ENCODE measurements at regions not wholly inside any gene's neighbourhood (a gene's known extent, or its start where the extent isn't known, plus 50 kb on each side); places are given as distances from the start of the nearest gene placed in this dataset.

DNA sequence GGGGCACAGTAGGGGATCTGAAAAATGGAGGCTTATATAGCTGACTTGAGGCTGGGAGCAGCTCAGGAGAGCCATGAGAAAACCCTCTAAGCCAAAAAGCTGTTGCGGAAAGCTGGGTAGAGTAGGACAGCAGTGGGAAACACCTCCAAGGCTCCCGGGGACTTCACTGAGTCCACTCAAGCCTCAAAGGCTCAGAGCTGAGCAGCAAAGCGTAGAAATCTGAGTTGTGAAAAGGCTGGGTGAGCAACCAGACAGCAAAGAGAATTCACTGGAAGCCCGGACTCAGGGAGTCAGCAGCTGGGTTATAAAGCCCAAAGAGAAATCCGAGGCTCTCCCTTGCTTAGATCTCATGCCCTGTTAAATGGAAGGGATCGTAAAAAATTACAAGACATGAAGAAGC lies 905.0 kb downstream of the EFNB2 start:
- no peak overlapping the region for H3K9ac ChIP-seq (ENCODE audit: low read length)
- H3K27ac ChIP-seq (ENCODE audit: low read length) = no peak overlapping the region
- no peaks in the 10 kb centered on the region for H3K79me2 ChIP-seq (ENCODE audit: low read length)
- H4K20me1 ChIP-seq (ENCODE audit: insufficient read depth, low read length) = no peaks in the 10 kb centered on the region
- TF ChIP-seq, protein P1, sequence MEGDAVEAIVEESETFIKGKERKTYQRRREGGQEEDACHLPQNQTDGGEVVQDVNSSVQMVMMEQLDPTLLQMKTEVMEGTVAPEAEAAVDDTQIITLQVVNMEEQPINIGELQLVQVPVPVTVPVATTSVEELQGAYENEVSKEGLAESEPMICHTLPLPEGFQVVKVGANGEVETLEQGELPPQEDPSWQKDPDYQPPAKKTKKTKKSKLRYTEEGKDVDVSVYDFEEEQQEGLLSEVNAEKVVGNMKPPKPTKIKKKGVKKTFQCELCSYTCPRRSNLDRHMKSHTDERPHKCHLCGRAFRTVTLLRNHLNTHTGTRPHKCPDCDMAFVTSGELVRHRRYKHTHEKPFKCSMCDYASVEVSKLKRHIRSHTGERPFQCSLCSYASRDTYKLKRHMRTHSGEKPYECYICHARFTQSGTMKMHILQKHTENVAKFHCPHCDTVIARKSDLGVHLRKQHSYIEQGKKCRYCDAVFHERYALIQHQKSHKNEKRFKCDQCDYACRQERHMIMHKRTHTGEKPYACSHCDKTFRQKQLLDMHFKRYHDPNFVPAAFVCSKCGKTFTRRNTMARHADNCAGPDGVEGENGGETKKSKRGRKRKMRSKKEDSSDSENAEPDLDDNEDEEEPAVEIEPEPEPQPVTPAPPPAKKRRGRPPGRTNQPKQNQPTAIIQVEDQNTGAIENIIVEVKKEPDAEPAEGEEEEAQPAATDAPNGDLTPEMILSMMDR (IDR thresholded peaks at IDR 0.05; ENCODE audit: low read depth, low read length) = no peak
- no peak for TF ChIP-seq EZH2phosphoT487 (IDR thresholded peaks at IDR 0.05; ENCODE audit: low read depth)
- no peak overlapping the region for H3K4me2 ChIP-seq (ENCODE audit: low read length)
- H3K36me3 ChIP-seq (replicated peaks; ENCODE audit: low read depth, low read length) = no peaks in the 10 kb centered on the region
- no peaks in the 10 kb centered on the region for H3K9me3 ChIP-seq (ENCODE audit: insufficient read depth, low read length)
- no peaks in the 10 kb centered on the region for H3K27me3 ChIP-seq (ENCODE audit: low read depth, low read length)
- H3K4me1 ChIP-seq (ENCODE audit: low read length) = no peaks in the 10 kb centered on the region
- no peak overlapping the region for H3K4me3 ChIP-seq (ENCODE audit: low read length)
- no peak overlapping the region for H2AFZ ChIP-seq (ENCODE audit: low read depth, low read length)

DNA sequence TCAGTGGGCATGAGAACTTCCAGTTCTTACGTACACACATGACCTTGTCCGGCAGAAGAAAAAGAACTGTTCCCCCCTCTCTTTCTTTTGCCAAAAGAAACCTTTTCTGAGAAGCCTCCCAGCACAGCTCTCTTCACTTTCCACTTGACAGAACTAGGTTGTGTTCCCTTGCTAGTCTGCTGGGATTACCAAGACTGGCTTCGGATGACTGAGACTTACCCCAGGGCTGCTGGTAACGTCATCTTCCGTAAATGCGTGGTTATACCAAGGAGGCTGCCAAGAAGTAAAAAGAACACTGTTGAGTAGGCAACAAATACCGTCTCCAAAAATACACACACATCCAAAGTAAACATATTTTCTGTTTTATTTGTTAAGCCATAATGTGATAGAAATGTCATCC lies 908.2 kb downstream of the EFNB2 start:
- Histone ChIP-seq H3K27me3 (ENCODE audit: low read depth, low read length) (no peaks in the 10 kb centered on the region), H3K9me3 (ENCODE audit: insufficient read depth, low read length) (no peaks in the 10 kb centered on the region), H4K20me1 (ENCODE audit: insufficient read depth, low read length) (no peaks in the 10 kb centered on the region), H3K4me1 (ENCODE audit: low read length) (no peaks in the 10 kb centered on the region), H2AFZ (ENCODE audit: low read depth, low read length) (no peak overlapping the region), H3K4me3 (ENCODE audit: low read length) (no peak overlapping the region), H3K9ac (ENCODE audit: low read length) (no peak overlapping the region), H3K36me3 (replicated peaks; ENCODE audit: low read depth, low read length) (no peaks in the 10 kb centered on the region), H3K79me2 (ENCODE audit: low read length) (no peaks in the 10 kb centered on the region), H3K4me2 (ENCODE audit: low read length) (no peak overlapping the region), H3K27ac (ENCODE audit: low read length) (no peak overlapping the region)
- TF ChIP-seq, protein P1 (IDR thresholded peaks at IDR 0.05; ENCODE audit: low read depth, low read length) = no peak
- no peak for TF ChIP-seq EZH2phosphoT487 (IDR thresholded peaks at IDR 0.05; ENCODE audit: low read depth)

DNA sequence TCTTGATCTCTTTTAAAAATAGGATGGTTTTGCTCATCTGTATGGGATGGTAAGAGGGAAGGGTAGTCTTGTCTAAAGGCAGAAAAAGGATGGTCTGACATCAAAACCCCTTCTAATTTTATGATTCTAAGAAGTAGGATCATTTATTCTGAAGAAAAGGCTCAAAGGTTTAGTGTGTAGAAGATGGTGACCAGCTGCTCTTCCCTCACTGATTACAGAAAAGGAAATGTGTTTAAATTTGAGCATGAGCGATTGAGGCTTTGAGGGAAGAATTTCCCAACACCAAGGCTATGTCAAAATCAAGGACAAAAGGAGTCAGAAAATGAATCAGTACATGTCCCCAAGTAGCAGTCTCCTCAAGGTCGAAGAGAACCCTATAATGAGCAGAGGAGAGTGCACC lies 909.8 kb downstream of the EFNB2 start:
- Histone ChIP-seq H4K20me1 (ENCODE audit: insufficient read depth, low read length) (no peaks in the 10 kb centered on the region), H3K79me2 (ENCODE audit: low read length) (no peaks in the 10 kb centered on the region), H2AFZ (ENCODE audit: low read depth, low read length) (no peak overlapping the region), H3K27ac (ENCODE audit: low read length) (no peak overlapping the region), H3K9me3 (ENCODE audit: insufficient read depth, low read length) (no peaks in the 10 kb centered on the region), H3K36me3 (replicated peaks; ENCODE audit: low read depth, low read length) (no peaks in the 10 kb centered on the region), H3K27me3 (ENCODE audit: low read depth, low read length) (no peaks in the 10 kb centered on the region), H3K9ac (ENCODE audit: low read length) (no peak overlapping the region), H3K4me2 (ENCODE audit: low read length) (no peak overlapping the region), H3K4me1 (ENCODE audit: low read length) (no peaks in the 10 kb centered on the region), H3K4me3 (ENCODE audit: low read length) (no peak overlapping the region)
- TF ChIP-seq, protein P1 (IDR thresholded peaks at IDR 0.05; ENCODE audit: low read depth, low read length) = no peak
- no peak for TF ChIP-seq EZH2phosphoT487 (IDR thresholded peaks at IDR 0.05; ENCODE audit: low read depth)

DNA sequence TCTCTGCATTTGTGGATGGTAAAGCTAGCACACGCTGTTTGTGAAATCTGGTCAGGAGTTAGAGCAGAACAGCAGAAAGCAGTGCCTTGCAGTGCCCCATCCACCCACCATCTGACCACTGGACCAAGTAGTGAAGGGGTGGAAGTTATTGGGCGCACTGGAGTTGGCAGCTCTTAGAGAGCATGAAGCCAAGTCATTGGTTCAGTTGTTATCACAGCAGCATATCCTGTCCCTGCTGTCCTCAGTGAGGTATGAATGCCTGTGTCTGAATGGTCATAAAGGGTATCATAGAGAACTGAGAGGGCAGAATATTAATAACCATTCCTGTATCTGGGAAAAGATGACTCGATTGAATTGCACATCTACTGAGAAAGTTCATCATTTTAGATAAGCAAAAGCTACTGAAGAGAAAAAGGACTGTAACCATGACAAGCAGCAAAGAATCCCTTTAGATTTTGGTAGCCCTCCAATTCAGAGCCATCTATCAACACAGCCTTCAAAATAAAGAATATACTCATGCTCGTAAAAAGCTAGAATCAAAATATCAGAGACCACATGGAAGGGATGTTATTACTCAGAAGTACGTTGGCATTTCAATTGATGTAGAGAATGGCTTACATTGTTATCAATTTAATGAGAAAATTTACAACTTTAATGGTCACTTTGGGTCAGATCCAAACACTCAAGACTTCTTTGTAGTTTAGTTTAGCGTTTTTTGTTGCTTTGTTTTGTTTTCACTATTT lies 919.0 kb downstream of the EFNB2 start:
- H3K27ac ChIP-seq (ENCODE audit: low read length) = no peak overlapping the region
- H3K27me3 ChIP-seq (ENCODE audit: low read depth, low read length) = no peaks in the 10 kb centered on the region
- H4K20me1 ChIP-seq (ENCODE audit: insufficient read depth, low read length) = no peaks in the 10 kb centered on the region
- no peaks in the 10 kb centered on the region for H3K79me2 ChIP-seq (ENCODE audit: low read length)
- H3K9ac ChIP-seq (ENCODE audit: low read length) = no peak overlapping the region
- H3K9me3 ChIP-seq (ENCODE audit: insufficient read depth, low read length) = no peaks in the 10 kb centered on the region
- H3K4me2 ChIP-seq (ENCODE audit: low read length) = no peak overlapping the region
- H3K36me3 ChIP-seq (replicated peaks; ENCODE audit: low read depth, low read length) = no peaks in the 10 kb centered on the region
- H3K4me1 ChIP-seq (ENCODE audit: low read length) = no peaks in the 10 kb centered on the region
- H3K4me3 ChIP-seq (ENCODE audit: low read length) = no peak overlapping the region
- no peak overlapping the region for H2AFZ ChIP-seq (ENCODE audit: low read depth, low read length)
- TF ChIP-seq EZH2phosphoT487 (IDR thresholded peaks at IDR 0.05; ENCODE audit: low read depth) = no peak
- TF ChIP-seq, protein P1 (IDR thresholded peaks at IDR 0.05; ENCODE audit: low read depth, low read length) = no peak

Data from OCI-LY3 (cell line).